AG08395 (cell line): ENCODE measurements at regions not wholly inside any gene's neighbourhood (a gene's known extent, or its start where the extent isn't known, plus 50 kb on each side); places are given as distances from the start of the nearest gene placed in this dataset.

Source experiments
- DNase-seq: peaks from one replicate; pipeline ENCODE4 v3.0.0; 2012; ENCODE audit warnings: mixed read lengths, low spot score

- peak; percentile 33 for DNase-seq
These were observed 52.0 kb upstream of the RTN4 start for GRCh38 chr2:55102056-55102812.

- no peak for DNase-seq
These were observed 51.2 kb upstream of the RTN4 start for GRCh38 chr2:55101466-55101865.

- DNase-seq = peak; percentile 39
These were observed 49.9 kb upstream of the RTN4 start for GRCh38 chr2:55099878-55100820.
